Caki2 (cell line): ENCODE measurements at regions not wholly inside any gene's neighbourhood (a gene's known extent, or its start where the extent isn't known, plus 50 kb on each side); places are given as distances from the start of the nearest gene placed in this dataset.
"Not testable (repeated sequence)": the region's sequence is repeated elsewhere in the genome, so short reads cannot be mapped to it uniquely, and the experiment has no call there.

Experiments used
- DNase-seq: peaks from one replicate; pipeline ENCODE4 v3.0.0-alpha.2; 2015; ENCODE audit warnings: low read depth
- in situ Hi-C: cut with HindIII; loops from 2 replicates; pipeline ENCODE4 v1.10.0; 2016; ENCODE audit warnings: low sequenced_read_pairs, low pct_unique_long_range_greater_than_20kb, mixed read lengths

GRCh38 chr10:126722726-126723125 is 52.2 kb upstream of the C10orf90 start:
- in situ Hi-C loops: no loop called here
- DNase-seq: no peak

DNA sequence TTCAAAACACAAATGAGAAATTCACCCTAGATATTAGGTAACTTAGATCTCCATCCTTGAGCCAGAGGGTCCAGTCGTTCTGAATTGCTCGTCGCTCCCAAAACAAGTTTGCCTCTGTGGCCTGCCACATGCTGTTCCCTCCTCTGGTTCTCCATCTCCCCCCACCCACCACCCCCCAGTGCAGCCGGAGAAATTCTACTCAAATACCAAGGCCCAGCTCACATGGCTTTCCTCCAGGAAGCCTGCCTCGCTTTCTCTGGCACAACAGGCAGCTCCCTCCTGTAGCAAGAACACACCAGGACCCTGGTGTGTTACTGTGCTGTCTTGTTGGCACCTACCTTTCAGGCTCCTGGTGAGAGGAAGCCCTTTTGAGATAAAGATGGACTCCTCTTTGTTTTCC is 52.7 kb upstream of the C10orf90 start:
- DNase-seq: no peak
- in situ Hi-C loops: no loop called here

GRCh38 chr10:126729314-126729870 is 58.9 kb upstream of the C10orf90 start:
- DNase-seq: no peak
- in situ Hi-C loops: no loop called here

- DNase-seq: no peak
- in situ Hi-C loops: no loop called here
Measured at GRCh38 chr10:126730856-126731609, 60.5 kb upstream of the C10orf90 start.

DNA sequence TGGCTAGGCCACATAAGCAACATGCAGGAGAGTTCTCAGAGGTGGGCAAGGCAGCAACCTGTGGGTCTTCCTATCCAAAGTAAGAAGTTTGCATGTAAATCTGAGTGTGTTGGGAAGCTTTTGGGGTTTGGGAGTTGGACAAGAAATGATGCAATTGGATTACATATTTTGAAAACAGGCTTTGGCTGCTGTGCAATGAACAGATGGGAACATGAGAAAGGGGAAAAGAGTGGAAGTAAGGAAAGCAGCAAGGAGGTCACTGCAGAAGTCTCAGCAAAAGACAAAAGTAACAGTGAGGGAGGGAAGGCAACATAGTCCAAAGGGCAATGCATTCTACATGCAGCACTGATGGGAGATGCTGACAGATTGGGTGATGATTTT is 61.1 kb upstream of the C10orf90 start:
- DNase-seq: no peak
- in situ Hi-C loops: no loop called here

GRCh38 chr10:126732308-126732707 is 61.8 kb upstream of the C10orf90 start:
- in situ Hi-C loops: no loop called here

DNA sequence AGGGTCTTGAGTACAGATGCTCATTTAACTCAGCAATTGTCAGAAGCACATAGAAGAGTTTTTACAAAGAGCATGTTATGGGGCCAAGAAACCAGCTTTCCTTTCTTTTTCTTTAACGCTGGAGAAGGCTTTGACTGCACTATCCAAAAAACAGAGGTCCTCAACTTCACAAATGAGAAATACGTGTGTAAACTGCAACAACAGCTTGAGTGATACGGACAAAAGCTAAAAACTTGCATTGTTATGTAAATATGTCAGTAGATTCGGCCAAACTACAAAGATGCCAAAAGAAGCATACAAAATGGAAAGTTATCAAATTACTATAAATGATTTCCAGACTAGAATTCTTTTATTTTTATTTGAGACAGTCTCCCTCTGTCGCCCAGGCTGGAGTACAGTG is 62.4 kb upstream of the C10orf90 start:
- no peak for DNase-seq
- in situ Hi-C loops: no loop called here

More at GRCh38 chr10:126732308-126732707, 61.8 kb upstream of the C10orf90 start:
- no peak for DNase-seq

GRCh38 chr10:126734015-126734414 is 63.5 kb upstream of the C10orf90 start:
- no peak for DNase-seq
- in situ Hi-C loops: no loop called here

GRCh38 chr10:126734967-126735366 is 64.5 kb upstream of the C10orf90 start:
- DNase-seq: no peak
- in situ Hi-C loops: no loop called here

DNA sequence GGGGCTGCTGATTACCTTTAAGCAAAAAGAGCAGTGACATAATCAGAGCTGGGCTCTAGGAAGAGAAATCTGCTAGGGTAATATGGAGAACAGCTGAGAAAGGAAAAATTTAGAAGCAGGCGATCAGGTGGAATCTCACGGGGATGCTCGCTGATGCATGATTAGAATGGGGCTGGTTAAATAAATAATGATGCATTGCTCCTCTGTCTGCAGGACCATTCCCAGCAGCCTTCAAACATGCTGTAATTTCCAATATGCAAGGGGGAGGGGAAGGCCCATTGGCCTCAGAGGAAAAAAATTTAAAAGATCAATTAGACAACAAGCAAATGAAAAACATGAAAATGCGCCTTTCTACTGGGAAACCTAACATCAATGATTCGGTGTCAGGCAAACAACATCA is 65.6 kb upstream of the C10orf90 start:
- in situ Hi-C loops: no loop called here
- DNase-seq: no peak

- no peak for DNase-seq
- in situ Hi-C loops: no loop called here
Measured at GRCh38 chr10:126736727-126737126, 66.2 kb upstream of the C10orf90 start.

DNA sequence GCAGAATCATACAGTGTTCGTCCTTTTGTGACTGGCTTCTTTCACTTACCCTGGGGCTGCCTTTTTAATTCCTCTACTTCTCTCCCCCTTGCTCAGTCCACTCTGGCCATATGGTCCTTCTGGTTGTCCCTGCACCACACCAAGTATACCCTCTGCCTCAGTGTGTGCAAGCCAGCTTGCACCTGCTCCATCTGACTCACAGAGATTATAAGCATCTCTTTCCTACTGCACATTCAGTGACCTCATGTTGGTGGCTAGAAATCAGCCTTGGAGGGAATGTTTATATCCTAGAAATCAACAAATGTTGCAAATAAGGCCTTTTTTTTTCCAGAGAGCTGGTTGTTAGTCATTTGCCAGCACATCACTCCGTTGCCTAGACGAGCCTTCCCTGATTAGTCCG is 67.5 kb upstream of the C10orf90 start:
- in situ Hi-C loops: no loop called here
- no peak for DNase-seq

DNA sequence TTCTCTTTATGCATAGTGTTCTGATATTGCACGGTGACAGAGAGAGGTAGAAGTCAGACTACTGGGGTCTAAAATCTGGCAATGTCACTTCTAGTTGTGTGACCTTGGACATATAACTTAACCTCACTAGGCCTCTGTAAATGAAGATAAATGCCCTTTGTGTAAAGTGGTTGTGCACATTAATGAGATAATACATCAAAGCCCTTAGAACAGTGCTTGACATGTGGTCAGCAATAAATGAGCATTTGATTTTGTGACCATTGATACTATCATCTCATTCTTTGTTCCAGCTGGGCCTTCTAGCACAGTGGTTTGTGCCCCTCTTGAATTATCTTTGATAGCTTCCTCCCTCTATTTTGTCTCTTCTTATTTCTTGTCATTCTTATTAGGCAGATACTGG is 74.1 kb upstream of the C10orf90 start:
- no peak for DNase-seq
- in situ Hi-C loops: no loop called here

GRCh38 chr10:126749015-126749655 is 78.6 kb upstream of the C10orf90 start:
- DNase-seq: peak; percentile 58
- in situ Hi-C loops: no loop called here

- in situ Hi-C loops: no loop called here
- DNase-seq: no peak
Measured at GRCh38 chr10:126754966-126755365, 84.5 kb upstream of the C10orf90 start.

DNA sequence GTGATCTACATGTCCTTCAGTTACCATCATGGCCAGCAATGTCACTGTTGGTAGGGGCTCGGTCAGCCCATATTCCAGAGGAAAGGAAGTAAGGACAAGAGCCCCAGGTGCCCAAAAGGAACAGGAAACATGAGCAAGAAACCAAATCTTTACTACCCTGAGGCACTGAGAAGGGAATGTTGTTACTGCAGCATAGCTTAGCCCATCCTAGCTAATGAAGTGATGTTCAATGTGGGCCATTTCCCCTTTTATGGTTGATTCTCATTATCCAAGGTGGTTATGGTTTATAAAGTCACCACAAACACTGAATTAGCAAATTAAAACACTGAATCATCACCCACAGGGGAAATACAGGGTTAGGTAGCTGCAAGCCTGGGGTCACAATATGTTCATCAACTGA is 88.4 kb upstream of the C10orf90 start:
- no peak for DNase-seq
- in situ Hi-C loops: no loop called here

DNA sequence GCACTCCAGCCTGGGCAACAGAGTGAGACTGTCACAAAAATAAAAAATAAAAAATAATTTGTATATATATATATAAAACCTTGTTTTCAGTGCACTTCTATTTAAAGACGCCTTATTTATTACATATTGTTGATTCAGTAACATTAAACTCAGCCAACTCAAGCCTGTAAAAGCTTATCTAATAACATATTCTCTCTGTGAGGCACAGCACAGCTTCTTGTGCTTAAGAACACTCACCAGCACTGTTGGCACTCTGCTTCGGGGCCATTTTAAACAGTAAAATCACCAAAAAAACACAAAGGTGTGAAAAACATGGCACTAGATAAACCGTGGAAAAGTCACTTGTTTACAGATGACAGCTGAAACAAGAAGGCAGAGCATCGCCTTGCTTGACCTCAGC is 89.0 kb upstream of the C10orf90 start:
- DNase-seq: no peak
- in situ Hi-C loops: no loop called here

DNA sequence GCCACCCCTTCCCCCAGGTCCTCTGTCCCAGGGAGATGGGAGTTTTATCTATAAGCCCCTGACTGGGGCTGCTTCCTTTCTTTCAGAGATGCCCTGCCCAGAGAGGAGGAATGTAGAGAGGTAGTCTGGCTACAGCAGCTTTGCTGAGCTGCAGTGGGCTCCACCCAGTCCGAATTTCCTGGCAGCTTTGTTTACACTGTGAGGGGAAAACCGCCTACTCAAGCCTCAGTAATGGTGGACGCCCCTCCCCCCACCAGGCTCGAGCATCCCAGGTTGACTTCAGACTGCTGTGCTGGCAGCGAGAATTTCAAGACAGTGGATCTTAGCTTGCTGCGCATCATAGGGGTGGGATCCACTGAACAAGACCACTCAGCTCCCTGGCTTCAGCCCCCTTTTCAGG is 96.2 kb upstream of the C10orf90 start:
- DNase-seq, in situ Hi-C loops: not testable (repeated sequence)

DNA sequence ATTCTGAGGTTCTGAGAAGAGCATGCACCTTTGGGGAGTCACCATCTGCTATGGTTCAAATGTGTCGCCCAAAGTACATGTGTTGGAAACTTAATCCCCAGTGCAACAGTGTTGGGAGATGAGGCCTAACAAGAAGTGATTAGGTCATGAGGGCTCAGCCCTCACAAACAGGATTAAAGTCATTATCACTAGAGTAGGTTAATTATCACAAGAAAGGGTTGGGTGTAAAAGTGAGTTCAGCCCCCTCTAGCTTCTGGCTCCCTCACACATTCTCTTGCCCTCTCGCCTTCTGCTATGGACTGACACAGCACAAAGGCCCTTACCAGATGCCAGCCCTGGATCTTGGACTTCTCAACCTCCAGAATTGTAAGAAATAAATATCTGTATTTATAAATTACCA is 100.3 kb upstream of the C10orf90 start:
- no peak for DNase-seq
- in situ Hi-C loops: no loop called here

DNA sequence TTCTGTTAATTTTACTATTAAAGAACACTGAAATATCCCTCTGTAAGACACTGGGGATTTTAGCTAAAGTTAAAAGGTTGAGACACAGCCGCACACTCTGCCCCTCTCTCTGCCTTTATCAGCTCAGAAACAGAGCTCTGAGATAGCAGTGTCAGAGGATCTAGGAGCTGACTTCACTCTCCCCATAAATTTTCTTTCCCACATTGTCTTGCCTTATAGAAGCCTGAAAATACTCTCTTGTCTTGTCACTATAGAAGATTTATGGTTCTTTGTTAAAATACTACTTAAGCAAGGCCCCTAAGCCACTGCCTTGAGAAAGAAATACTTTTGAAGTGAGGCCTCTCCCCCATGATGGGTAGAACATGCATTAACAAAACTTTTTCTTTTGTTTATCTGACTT is 105.7 kb upstream of the C10orf90 start:
- DNase-seq: no peak
- in situ Hi-C loops: no loop called here
